Body of pancreas (tissue), 4 donors: ENCODE measurements at regions not wholly inside any gene's neighbourhood (a gene's known extent, or its start where the extent isn't known, plus 50 kb on each side); places are given as distances from the start of the nearest gene placed in this dataset.

Experiments used
- ATAC-seq: fragments of 150-250 bp; one replicate; pipeline ENCODE4 v1.9.1; 2016
- DNase-seq, 4 donors: peaks; one replicate each; pipeline ENCODE4 v3.0.0-alpha.2; 2019
- H3K27ac ChIP-seq, 4 donors: fragments of 200-600 bp; sonication (generic); 1 replicate in 3 of 4; 2 replicates in 1 of 4; pipeline versions ENCODE4 v1.5.1 to v1.6.1; 2016 to 2019; ENCODE audit warnings: mild to moderate bottlenecking in 1 of 4, mixed read lengths in 1 of 4, moderate library complexity in 1 of 4
- H3K27me3 ChIP-seq, 2 donors: fragments of 200-600 bp; sonication (generic); one replicate each; pipeline ENCODE4 v1.6.0; 2016; ENCODE audit warnings: mild to moderate bottlenecking in 1 of 2
- H3K36me3 ChIP-seq, 2 donors: fragments of 200-600 bp; sonication (generic); replicated peaks in 1 of 2; 2 replicates each; pipeline ENCODE4 v1.5.1; 2016; ENCODE audit warnings: low read depth in 2 of 2; ENCODE audit not compliant: insufficient read depth in 1 of 2
- H3K4me1 ChIP-seq: fragments of 200-600 bp; sonication (generic); one replicate; pipeline ENCODE4 v1.6.0; 2016
- H3K4me3 ChIP-seq, 2 donors: fragments of 200-600 bp; sonication (generic); 1 replicate in 1 of 2; 2 replicates in 1 of 2; pipeline ENCODE4 v1.5.1; 2016 to 2019
- H3K9me3 ChIP-seq, 3 donors: fragments of 200-600 bp; sonication (generic); 1 replicate in 2 of 3; 2 replicates in 1 of 3; pipeline ENCODE4 v1.5.1; 2016
- CTCF ChIP-seq, 7 experiments: fragments of 450-650 bp in 4 of 7; fragments of 200-600 bp in 3 of 7; sonication (generic) in 3 of 7; IDR thresholded peaks; one replicate each; pipeline ENCODE4 v1.5.1; 2016 to 2019; ENCODE audit warnings: antibody characterized with exemption in 7 of 7
- POLR2A ChIP-seq, 3 donors: fragments of 450-650 bp; IDR thresholded peaks; one replicate each; pipeline ENCODE4 v1.6.1; 2016; ENCODE audit warnings: antibody characterized with exemption in 3 of 3, mild to moderate bottlenecking in 2 of 3
- WGBS, 2 donors: methylation state at CpG; one replicate each; pipeline ENCODE4 v1.1.5; 2017; 5-methylcytosine and 5-hydroxymethylcytosine counted together
- intact Hi-C: fragments of 100-400 bp; cut with DNase I; formaldehyde crosslinking; loops from one replicate; pipeline ENCODE4 v1.15.1; 2023

GRCh38 chr7:145737617-145738016, 379.0 kb upstream of the CNTNAP2 start:
- TF ChIP-seq CTCF (IDR thresholded peaks at IDR 0.05) (no peak), POLR2A (IDR thresholded peaks at IDR 0.05) (no peak)
- H3K27me3 ChIP-seq: no peaks in the 10 kb centered on the region
- no peaks in the 10 kb centered on the region for H3K36me3 ChIP-seq
- intact Hi-C loops: no loop called here
- no peak for DNase-seq
- no peak overlapping the region for H3K27ac ChIP-seq
- H3K4me1 ChIP-seq: no peaks in the 10 kb centered on the region
- ATAC-seq: no peak
- 50 to 70% methylated on average over 2 of the region's 2 CpGs for WGBS, 2 donors
- no peak overlapping the region for H3K4me3 ChIP-seq
- no peaks in the 10 kb centered on the region for H3K9me3 ChIP-seq

- no peaks in the 10 kb centered on the region for H3K4me1 ChIP-seq
- 71 to 81% methylated on average over 3 of the region's 3 CpGs for WGBS, 2 donors
- no peak for ATAC-seq
Observed at GRCh38 chr7:145735061-145735460, 381.5 kb upstream of the CNTNAP2 start.

GRCh38 chr7:145732521-145732920, 384.1 kb upstream of the CNTNAP2 start:
- Histone ChIP-seq H3K27ac (no peak overlapping the region), H3K4me1 (no peaks in the 10 kb centered on the region), H3K27me3 (no peaks in the 10 kb centered on the region), H3K9me3 (no peaks in the 10 kb centered on the region), H3K4me3 (no peak overlapping the region), H3K36me3 (no peaks in the 10 kb centered on the region)
- intact Hi-C loops: no loop called here
- TF ChIP-seq CTCF (IDR thresholded peaks at IDR 0.05) (no peak), POLR2A (IDR thresholded peaks at IDR 0.05) (no peak)
- WGBS, 2 donors: 35 to 43% methylated on average over 2 of the region's 2 CpGs
- DNase-seq: no peak
- no peak for ATAC-seq

More at GRCh38 chr7:145735061-145735460, 381.5 kb upstream of the CNTNAP2 start:
- Histone ChIP-seq H3K27me3 (no peaks in the 10 kb centered on the region), H3K9me3 (no peaks in the 10 kb centered on the region), H3K27ac (no peak overlapping the region), H3K36me3 (no peaks in the 10 kb centered on the region), H3K4me3 (no peak overlapping the region)
- TF ChIP-seq POLR2A (IDR thresholded peaks at IDR 0.05) (no peak), CTCF (IDR thresholded peaks at IDR 0.05) (no peak)
- DNase-seq: no peak
- intact Hi-C loops: no loop called here

- Histone ChIP-seq H3K4me3 (no peak overlapping the region), H3K36me3 (no peaks in the 10 kb centered on the region), H3K9me3 (no peaks in the 10 kb centered on the region), H3K27ac (no peak overlapping the region), H3K4me1 (no peaks in the 10 kb centered on the region), H3K27me3 (no peaks in the 10 kb centered on the region)
- TF ChIP-seq POLR2A (IDR thresholded peaks at IDR 0.05): no peak
- TF ChIP-seq CTCF (IDR thresholded peaks at IDR 0.05): no peak
- no peak for DNase-seq
- no peak for ATAC-seq
- WGBS, 2 donors: 29 to 39% methylated on average over 4 of the region's 4 CpGs
- intact Hi-C loops: no loop called here
Observed at GRCh38 chr7:145729691-145730090, 386.9 kb upstream of the CNTNAP2 start.

- ATAC-seq (no peak), DNase-seq (no peak)
- Histone ChIP-seq H3K4me3 (no peak overlapping the region), H3K27ac (no peak overlapping the region), H3K27me3 (no peaks in the 10 kb centered on the region), H3K9me3 (no peaks in the 10 kb centered on the region), H3K4me1 (no peaks in the 10 kb centered on the region), H3K36me3 (no peaks in the 10 kb centered on the region)
- 13 to 28% methylated on average over 1 to 2 of the region's 2 CpGs for WGBS, 2 donors
- intact Hi-C loops: no loop called here
- no peak for TF ChIP-seq CTCF (IDR thresholded peaks at IDR 0.05)
- no peak for TF ChIP-seq POLR2A (IDR thresholded peaks at IDR 0.05)
Observed at GRCh38 chr7:145718129-145718528, 398.5 kb upstream of the CNTNAP2 start.
